GM23248 (cell line): ENCODE measurements at regions not wholly inside any gene's neighbourhood (a gene's known extent, or its start where the extent isn't known, plus 50 kb on each side); places are given as distances from the start of the nearest gene placed in this dataset.

Experiments
- DNase-seq: peaks from one replicate; pipeline ENCODE4 v3.0.0-alpha.2; 2015
- H2AFZ ChIP-seq: fragments of 200-600 bp; sonication (generic); 2 replicates; pipeline ENCODE4 v1.6.1; 2016; ENCODE audit warnings: antibody characterized with exemption
- H3F3A ChIP-seq: fragments of 200-600 bp; sonication (generic); 2 replicates; pipeline ENCODE4 v1.6.1; 2016; ENCODE audit warnings: mild to moderate bottlenecking, antibody characterized with exemption, mixed run types; ENCODE audit not compliant: insufficient read depth
- H3K27ac ChIP-seq: fragments of 200-600 bp; sonication (generic); 2 replicates; pipeline ENCODE4 v1.5.1; 2016; ENCODE audit warnings: mild to moderate bottlenecking
- H3K27me3 ChIP-seq: fragments of 200-600 bp; sonication (generic); replicated peaks from 2 replicates; pipeline ENCODE4 v1.6.1; 2016; ENCODE audit warnings: mild to moderate bottlenecking; ENCODE audit not compliant: insufficient read depth
- H3K36me3 ChIP-seq: fragments of 200-600 bp; sonication (generic); 2 replicates; pipeline ENCODE4 v1.6.1; 2016; ENCODE audit warnings: low read depth, mild to moderate bottlenecking
- H3K4me1 ChIP-seq: fragments of 200-600 bp; sonication (generic); 2 replicates; pipeline ENCODE4 v1.6.1; 2016; ENCODE audit warnings: mild to moderate bottlenecking; ENCODE audit not compliant: insufficient read depth
- H3K4me2 ChIP-seq: fragments of 200-600 bp; sonication (generic); one replicate; pipeline ENCODE4 v1.6.1; 2016; ENCODE audit warnings: mild to moderate bottlenecking; ENCODE audit not compliant: unreplicated experiment
- H3K4me3 ChIP-seq: fragments of 200-600 bp; sonication (generic); 2 replicates; pipeline ENCODE4 v1.5.1; 2016; ENCODE audit warnings: mild to moderate bottlenecking
- H3K79me2 ChIP-seq: fragments of 200-600 bp; sonication (generic); 2 replicates; pipeline ENCODE4 v1.6.1; 2016; ENCODE audit warnings: mild to moderate bottlenecking; ENCODE audit not compliant: insufficient read depth
- H3K9ac ChIP-seq: fragments of 200-600 bp; sonication (generic); 2 replicates; pipeline ENCODE4 v1.6.1; 2016; ENCODE audit warnings: mild to moderate bottlenecking
- H3K9me2 ChIP-seq: fragments of 200-600 bp; sonication (generic); 2 replicates; pipeline ENCODE4 v1.6.1; 2016; ENCODE audit warnings: mixed run types, mild to moderate bottlenecking, moderate library complexity; ENCODE audit not compliant: insufficient read depth
- H3K9me3 ChIP-seq: fragments of 200-600 bp; sonication (generic); one replicate; pipeline ENCODE4 v1.6.1; 2017; ENCODE audit warnings: low read depth
- H4K20me1 ChIP-seq: fragments of 200-600 bp; sonication (generic); 2 replicates; pipeline ENCODE4 v1.6.0; 2016; ENCODE audit not compliant: insufficient read depth
- EZH2 ChIP-seq: fragments of 200-600 bp; sonication (generic); IDR thresholded peaks from 2 replicates; pipeline ENCODE4 v1.6.1; 2018; ENCODE audit warnings: antibody characterized with exemption, mild to moderate bottlenecking; ENCODE audit not compliant: insufficient read depth, poor library complexity, severe bottlenecking
- EZH2phosphoT487 ChIP-seq: fragments of 200-600 bp; sonication (generic); IDR thresholded peaks from 2 replicates; pipeline ENCODE4 v1.6.1; 2018; ENCODE audit warnings: antibody characterized with exemption, moderate library complexity, mild to moderate bottlenecking, low read depth; ENCODE audit not compliant: insufficient read depth
- WGBS, 2 experiments: methylation state at CpG; one replicate each; pipeline ENCODE4 v1.1.6; 2015 to 2017; ENCODE audit warnings: low lambda C conversion rate in 2 of 2, low coverage in 1 of 2; ENCODE audit errors: missing lambda C conversion rate in 2 of 2; 5-methylcytosine and 5-hydroxymethylcytosine counted together
- in situ Hi-C: fragments of 300-500 bp; cut with MboI; formaldehyde crosslinking; loops from 2 replicates; pipeline ENCODE4 v1.15.0; 2020

DNA sequence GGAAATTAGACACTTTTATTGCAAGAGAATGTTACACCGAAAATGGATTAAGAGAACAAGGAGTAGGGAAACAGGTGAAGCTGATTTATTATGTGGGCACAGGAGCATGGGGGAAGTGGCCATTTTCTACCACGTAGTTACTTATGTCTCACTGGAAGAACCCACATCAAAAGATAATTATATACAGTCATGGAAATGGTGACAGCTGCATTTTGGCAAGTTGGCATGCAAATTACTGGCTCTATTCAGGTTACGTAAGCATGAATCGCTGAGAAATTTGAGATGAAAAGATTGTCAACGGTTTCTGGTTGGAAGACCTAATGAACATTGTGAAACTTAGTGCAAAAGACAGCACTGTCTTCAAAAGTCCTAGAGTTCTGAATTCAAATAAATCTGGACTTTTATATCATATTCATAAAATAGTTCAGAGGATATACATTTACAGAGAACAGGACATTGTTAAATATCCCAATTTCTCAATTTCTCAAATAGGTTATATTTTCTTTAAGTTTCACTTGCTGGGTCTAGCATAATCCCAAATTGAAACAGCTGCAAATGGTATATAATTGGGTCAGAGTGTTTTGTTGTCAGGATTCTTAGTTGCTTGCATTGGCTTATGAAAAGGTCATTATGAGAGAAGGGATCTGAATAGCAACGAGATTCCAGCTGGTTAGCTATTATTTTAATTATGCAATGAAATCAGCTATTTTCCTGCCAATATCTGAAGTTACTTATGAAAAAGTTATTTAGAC is 567.8 kb downstream of the ZPLD1 start:
- Histone ChIP-seq H2AFZ (no peak overlapping the region), H4K20me1 (no peaks in the 10 kb centered on the region), H3K9me3 (no peaks in the 10 kb centered on the region), H3K27me3 (no peaks in the 10 kb centered on the region), H3K79me2 (no peaks in the 10 kb centered on the region), H3K4me3 (no peak overlapping the region), H3K4me1 (no peaks in the 10 kb centered on the region), H3K36me3 (no peaks in the 10 kb centered on the region), H3K27ac (no peak overlapping the region), H3K9me2 (no peaks in the 10 kb centered on the region), H3F3A (no peaks in the 10 kb centered on the region), H3K4me2 (no peak overlapping the region), H3K9ac (no peak overlapping the region)
- TF ChIP-seq EZH2 (no peak), EZH2phosphoT487 (no peak)
- in situ Hi-C loops, result no loop called here
- 8 to 10% methylated on average over 6 of the region's 6 CpGs for WGBS, 2 experiments
- DNase-seq, result peak; percentile 7

DNA sequence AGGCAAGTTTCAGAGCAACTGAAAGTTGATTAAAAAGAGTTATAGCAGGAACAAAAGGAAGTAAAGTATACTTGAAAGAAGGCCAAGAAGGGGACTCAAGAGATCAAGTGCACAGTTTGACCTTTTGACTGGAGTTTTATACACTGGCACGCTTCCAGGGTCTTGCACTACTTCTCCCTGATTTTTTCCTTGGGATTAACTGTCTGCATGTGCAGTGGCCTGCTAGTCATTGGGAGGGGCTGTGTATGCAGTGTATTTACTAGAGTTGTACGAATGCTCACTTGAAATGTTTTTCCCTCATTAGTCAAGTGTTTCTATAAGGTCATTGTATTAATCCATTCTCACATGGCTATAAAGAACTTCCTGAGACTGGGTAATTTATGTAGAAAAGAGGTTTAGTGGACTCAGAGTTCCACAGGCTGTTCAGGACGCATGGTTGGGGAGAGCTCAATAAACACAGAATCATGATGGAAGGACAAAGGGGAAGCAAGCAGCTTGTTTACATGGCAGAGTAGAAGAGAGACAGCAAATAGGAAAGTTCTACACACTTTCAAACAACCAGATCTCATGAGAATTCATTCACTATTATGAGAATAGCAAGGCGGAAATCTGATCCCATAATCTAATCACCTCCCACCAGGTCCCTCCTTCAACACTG is 571.8 kb downstream of the ZPLD1 start:
- no peaks in the 10 kb centered on the region for H4K20me1 ChIP-seq
- in situ Hi-C loops, result no loop called here
- H3K4me1 ChIP-seq, result no peaks in the 10 kb centered on the region
- no peaks in the 10 kb centered on the region for H3K9me2 ChIP-seq
- no peak overlapping the region for H2AFZ ChIP-seq
- H3K9ac ChIP-seq, result no peak overlapping the region
- H3K27me3 ChIP-seq, result no peaks in the 10 kb centered on the region
- H3K79me2 ChIP-seq, result no peaks in the 10 kb centered on the region
- no peak for TF ChIP-seq EZH2
- TF ChIP-seq EZH2phosphoT487, result no peak
- no peaks in the 10 kb centered on the region for H3K36me3 ChIP-seq
- H3K9me3 ChIP-seq, result no peaks in the 10 kb centered on the region
- WGBS, 2 experiments, result 45 to 55% methylated on average over 4 of the region's 4 CpGs
- no peak overlapping the region for H3K4me3 ChIP-seq
- H3F3A ChIP-seq, result no peaks in the 10 kb centered on the region
- no peak overlapping the region for H3K27ac ChIP-seq
- no peak overlapping the region for H3K4me2 ChIP-seq
- no peak for DNase-seq

DNA sequence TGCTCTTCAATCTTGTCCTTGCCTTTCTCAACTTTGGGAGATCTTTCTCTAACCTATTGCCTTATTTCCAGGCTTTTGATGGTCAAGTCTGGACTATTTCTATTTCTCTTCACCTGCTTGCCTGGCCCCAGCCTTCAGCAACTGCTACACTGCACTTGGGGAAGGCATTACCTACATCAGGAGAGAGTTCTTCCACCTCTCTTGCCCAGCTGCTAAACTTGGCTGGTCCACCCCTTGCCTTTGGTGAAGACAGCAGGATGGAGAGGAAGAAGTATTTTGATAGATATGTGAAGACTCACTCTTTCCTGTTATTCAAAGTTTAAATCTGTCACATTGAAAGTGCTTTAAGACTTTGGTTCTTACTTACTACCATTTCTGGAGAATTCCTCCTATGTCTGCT is 574.8 kb downstream of the ZPLD1 start:
- H3K4me1 ChIP-seq, result no peaks in the 10 kb centered on the region
- TF ChIP-seq EZH2phosphoT487 (no peak), EZH2 (no peak)

DNA sequence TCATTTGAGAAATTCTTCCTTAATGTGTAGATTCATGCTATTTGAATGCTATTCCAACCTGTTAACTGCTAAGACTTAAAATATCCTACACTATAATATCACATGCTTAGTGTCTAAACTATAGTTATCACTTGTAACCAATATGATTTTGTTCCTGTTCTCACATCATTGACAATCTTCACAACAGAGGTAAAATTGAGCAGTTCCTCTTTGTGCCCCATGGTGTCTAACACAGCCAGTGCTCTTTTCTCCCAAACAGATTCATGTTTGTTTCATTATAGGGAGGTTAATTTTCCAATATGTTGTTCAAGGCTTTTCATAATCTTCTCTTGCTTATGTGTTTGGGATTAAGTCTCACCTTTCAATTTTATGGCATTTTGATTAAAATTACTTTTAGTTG is 591.1 kb downstream of the ZPLD1 start:
- Histone ChIP-seq H3K9ac (no peak overlapping the region), H3K9me2 (no peaks in the 10 kb centered on the region; the same call in 1 of the 2 replicates), H3K4me3 (no peak overlapping the region), H3K4me1 (no peaks in the 10 kb centered on the region), H3K27ac (no peak overlapping the region), H3K79me2 (no peaks in the 10 kb centered on the region), H3K27me3 (no peaks in the 10 kb centered on the region), H3K36me3 (no peaks in the 10 kb centered on the region), H3K9me3 (no peaks in the 10 kb centered on the region), H2AFZ (no peak overlapping the region), H3K4me2 (no peak overlapping the region), H4K20me1 (no peaks in the 10 kb centered on the region), H3F3A (no peaks in the 10 kb centered on the region)
- DNase-seq, result no peak
- no peak for TF ChIP-seq EZH2phosphoT487
- TF ChIP-seq EZH2, result no peak
- in situ Hi-C loops, result no loop called here

More for the DNA sequence above, 574.8 kb downstream of the ZPLD1 start:
- Histone ChIP-seq H3K36me3 (no peaks in the 10 kb centered on the region), H3K9me2 (no peaks in the 10 kb centered on the region), H3K4me3 (no peak overlapping the region), H3K79me2 (no peaks in the 10 kb centered on the region), H4K20me1 (no peaks in the 10 kb centered on the region), H3K9me3 (no peaks in the 10 kb centered on the region), H2AFZ (no peak overlapping the region), H3F3A (no peaks in the 10 kb centered on the region), H3K27ac (no peak overlapping the region), H3K9ac (no peak overlapping the region), H3K27me3 (no peaks in the 10 kb centered on the region), H3K4me2 (no peak overlapping the region)
- no peak for DNase-seq
- in situ Hi-C loops, result no loop called here
